ENCODE measurements at regions not wholly inside any gene's neighbourhood (a gene's known extent, or its start where the extent isn't known, plus 50 kb on each side); places are given as distances from the start of the nearest gene placed in this dataset.

GRCh38 chr13:39894586-39894985 is 239.1 kb downstream of the COG6 start:
- Histone ChIP-seq H3K4me1 (ENCODE audit: control insufficient read depth, extremely low read depth, insufficient read depth, low read length) (no peaks in the 10 kb centered on the region), H2AFZ (ENCODE audit: low read length) (no peak overlapping the region), H3K27me3 (ENCODE audit: control insufficient read depth, insufficient read depth, low read length) (no peaks in the 10 kb centered on the region), H3K36me3 (ENCODE audit: control insufficient read depth, insufficient read depth, low read length) (no peaks in the 10 kb centered on the region), H3K9ac (ENCODE audit: insufficient read depth, low read length) (no peak overlapping the region), H3K27ac (ENCODE audit: insufficient read depth, low read length) (no peak overlapping the region), H3K4me3 (replicated peaks in 1 of 4; ENCODE audit: control extremely low read depth in 1 of 4, insufficient read depth in 1 of 4, low read depth in 3 of 4, low read length in 4 of 4) (no peak overlapping the region), H4K20me1 (ENCODE audit: control insufficient read depth, extremely low read depth, insufficient read depth, low read length) (no peaks in the 10 kb centered on the region), H3K79me2 (ENCODE audit: control insufficient read depth, insufficient read depth, low read length) (no peaks in the 10 kb centered on the region), H3K9me3 (ENCODE audit: control insufficient read depth, insufficient read depth, low read depth, low read length) (no peaks in the 10 kb centered on the region), H3K4me2 (ENCODE audit: extremely low read depth, insufficient read depth, low read length) (no peak overlapping the region)
- TF ChIP-seq, protein P1, sequence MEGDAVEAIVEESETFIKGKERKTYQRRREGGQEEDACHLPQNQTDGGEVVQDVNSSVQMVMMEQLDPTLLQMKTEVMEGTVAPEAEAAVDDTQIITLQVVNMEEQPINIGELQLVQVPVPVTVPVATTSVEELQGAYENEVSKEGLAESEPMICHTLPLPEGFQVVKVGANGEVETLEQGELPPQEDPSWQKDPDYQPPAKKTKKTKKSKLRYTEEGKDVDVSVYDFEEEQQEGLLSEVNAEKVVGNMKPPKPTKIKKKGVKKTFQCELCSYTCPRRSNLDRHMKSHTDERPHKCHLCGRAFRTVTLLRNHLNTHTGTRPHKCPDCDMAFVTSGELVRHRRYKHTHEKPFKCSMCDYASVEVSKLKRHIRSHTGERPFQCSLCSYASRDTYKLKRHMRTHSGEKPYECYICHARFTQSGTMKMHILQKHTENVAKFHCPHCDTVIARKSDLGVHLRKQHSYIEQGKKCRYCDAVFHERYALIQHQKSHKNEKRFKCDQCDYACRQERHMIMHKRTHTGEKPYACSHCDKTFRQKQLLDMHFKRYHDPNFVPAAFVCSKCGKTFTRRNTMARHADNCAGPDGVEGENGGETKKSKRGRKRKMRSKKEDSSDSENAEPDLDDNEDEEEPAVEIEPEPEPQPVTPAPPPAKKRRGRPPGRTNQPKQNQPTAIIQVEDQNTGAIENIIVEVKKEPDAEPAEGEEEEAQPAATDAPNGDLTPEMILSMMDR (conservative IDR thresholded peaks at IDR 0.05 in 1 of 2, IDR thresholded peaks at IDR 0.05 in 1 of 2; ENCODE audit: low read depth in 1 of 2, low read length in 2 of 2) = no peak
- no peak for TF ChIP-seq EZH2 (IDR thresholded peaks at IDR 0.05; ENCODE audit: low read length, missing control alignments)
- DNase-seq (ENCODE audit: low read depth in 2 of 2) = no peak

GRCh38 chr13:39895254-39895653 is 239.8 kb downstream of the COG6 start:
- Histone ChIP-seq H3K4me1 (ENCODE audit: control insufficient read depth, extremely low read depth, insufficient read depth, low read length) (no peaks in the 10 kb centered on the region), H4K20me1 (ENCODE audit: control insufficient read depth, extremely low read depth, insufficient read depth, low read length) (no peaks in the 10 kb centered on the region), H3K9me3 (ENCODE audit: control insufficient read depth, insufficient read depth, low read depth, low read length) (no peaks in the 10 kb centered on the region), H3K4me3 (replicated peaks in 1 of 4; ENCODE audit: control extremely low read depth in 1 of 4, insufficient read depth in 1 of 4, low read depth in 3 of 4, low read length in 4 of 4) (no peak overlapping the region), H3K27ac (ENCODE audit: insufficient read depth, low read length) (no peak overlapping the region), H3K9ac (ENCODE audit: insufficient read depth, low read length) (no peak overlapping the region), H2AFZ (ENCODE audit: low read length) (no peak overlapping the region), H3K79me2 (ENCODE audit: control insufficient read depth, insufficient read depth, low read length) (no peaks in the 10 kb centered on the region), H3K36me3 (ENCODE audit: control insufficient read depth, insufficient read depth, low read length) (no peaks in the 10 kb centered on the region), H3K27me3 (ENCODE audit: control insufficient read depth, insufficient read depth, low read length) (no peaks in the 10 kb centered on the region), H3K4me2 (ENCODE audit: extremely low read depth, insufficient read depth, low read length) (no peak overlapping the region)
- TF ChIP-seq EZH2 (IDR thresholded peaks at IDR 0.05; ENCODE audit: low read length, missing control alignments) = no peak
- TF ChIP-seq, protein P1 (conservative IDR thresholded peaks at IDR 0.05 in 1 of 2, IDR thresholded peaks at IDR 0.05 in 1 of 2; ENCODE audit: low read depth in 1 of 2, low read length in 2 of 2) = no peak
- DNase-seq (ENCODE audit: low read depth in 2 of 2) = peak in 1 of 2 donors; percentile 52

- Histone ChIP-seq H3K36me3 (ENCODE audit: control insufficient read depth, insufficient read depth, low read length) (no peaks in the 10 kb centered on the region), H3K4me1 (ENCODE audit: control insufficient read depth, extremely low read depth, insufficient read depth, low read length) (no peaks in the 10 kb centered on the region), H3K9me3 (ENCODE audit: control insufficient read depth, insufficient read depth, low read depth, low read length) (no peaks in the 10 kb centered on the region), H2AFZ (ENCODE audit: low read length) (no peak overlapping the region), H3K27me3 (ENCODE audit: control insufficient read depth, insufficient read depth, low read length) (no peaks in the 10 kb centered on the region), H4K20me1 (ENCODE audit: control insufficient read depth, extremely low read depth, insufficient read depth, low read length) (no peaks in the 10 kb centered on the region), H3K4me3 (replicated peaks in 1 of 4; ENCODE audit: control extremely low read depth in 1 of 4, insufficient read depth in 1 of 4, low read depth in 3 of 4, low read length in 4 of 4) (no peak overlapping the region), H3K9ac (ENCODE audit: insufficient read depth, low read length) (no peak overlapping the region), H3K4me2 (ENCODE audit: extremely low read depth, insufficient read depth, low read length) (no peak overlapping the region), H3K27ac (ENCODE audit: insufficient read depth, low read length) (no peak overlapping the region), H3K79me2 (ENCODE audit: control insufficient read depth, insufficient read depth, low read length) (no peaks in the 10 kb centered on the region)
- TF ChIP-seq, protein P1 (conservative IDR thresholded peaks at IDR 0.05 in 1 of 2, IDR thresholded peaks at IDR 0.05 in 1 of 2; ENCODE audit: low read depth in 1 of 2, low read length in 2 of 2) = no peak
- TF ChIP-seq EZH2 (IDR thresholded peaks at IDR 0.05; ENCODE audit: low read length, missing control alignments) = no peak
- peak in 1 of 2 donors; percentile 39 for DNase-seq (ENCODE audit: low read depth in 2 of 2)
Observed at GRCh38 chr13:39897636-39898035, 242.2 kb downstream of the COG6 start.

Measured in fibroblast of lung (primary cell).